Transverse colon (tissue), 3 donors: ENCODE measurements at regions not wholly inside any gene's neighbourhood (a gene's known extent, or its start where the extent isn't known, plus 50 kb on each side); places are given as distances from the start of the nearest gene placed in this dataset.

Experiments used
- EP300 ChIP-seq: sonication (generic); formaldehyde crosslinking; IDR thresholded peaks from one replicate; pipeline ENCODE4 v1.6.1; 2017; ENCODE audit warnings: antibody characterized with exemption, low read depth
- POLR2A ChIP-seq: fragments of 450-650 bp; IDR thresholded peaks from one replicate; pipeline ENCODE4 v1.6.1; 2016; ENCODE audit warnings: antibody characterized with exemption, mild to moderate bottlenecking, moderate library complexity
- TF ChIP-seq, protein P1 (sequence below), 5 experiments: fragments of 200-600 bp in 3 of 5; fragments of 450-650 bp in 2 of 5; sonication (generic) in 3 of 5; IDR thresholded peaks; 1 replicate in 2 of 5; 2 replicates in 3 of 5; pipeline ENCODE4 v1.5.1; 2016 to 2017; ENCODE audit warnings: antibody characterized with exemption in 5 of 5, inconsistent platforms in 3 of 5, mild to moderate bottlenecking in 2 of 5, moderate library complexity in 1 of 5

DNA sequence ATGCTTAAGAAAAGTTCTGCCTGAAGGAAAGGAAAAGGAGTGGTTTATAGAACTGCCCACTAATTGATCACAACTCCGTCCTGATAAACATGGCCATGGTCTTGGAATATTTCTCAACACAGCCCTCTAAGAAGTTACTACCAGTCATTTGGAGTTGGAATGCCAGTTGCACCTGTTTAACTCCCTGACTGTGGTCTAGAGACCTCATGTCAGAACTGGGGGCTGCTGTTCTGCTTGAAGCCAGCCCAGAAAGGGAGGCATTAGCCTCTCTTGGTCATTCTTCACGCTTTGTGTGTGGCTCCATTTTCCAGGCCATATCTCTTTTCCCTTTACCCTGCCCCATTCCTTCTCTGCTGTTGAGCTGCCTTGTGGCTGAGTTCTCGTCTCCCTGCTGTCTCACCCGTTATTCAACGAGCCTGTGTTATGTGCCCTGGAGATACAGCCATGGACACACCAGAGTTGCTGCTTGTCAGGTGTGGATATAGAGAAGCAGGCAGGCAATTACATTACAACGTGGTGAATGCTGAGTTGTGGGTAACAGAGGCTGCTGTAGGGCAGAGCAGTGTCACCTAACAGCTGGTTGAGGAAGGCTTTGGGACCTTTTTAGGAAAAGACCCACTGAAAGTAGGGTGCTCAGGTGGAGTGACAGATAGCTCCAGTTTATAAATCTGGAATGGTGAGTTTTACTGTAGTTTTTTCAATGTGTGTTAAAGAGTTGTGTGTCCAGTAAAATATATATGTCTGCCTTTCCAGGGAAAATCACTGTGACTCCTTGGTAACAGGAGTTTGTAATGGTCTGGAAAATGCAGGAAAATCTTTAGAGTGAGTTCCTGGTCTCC, 137.0 kb upstream of the IPO9 start:
- TF ChIP-seq, protein P1, sequence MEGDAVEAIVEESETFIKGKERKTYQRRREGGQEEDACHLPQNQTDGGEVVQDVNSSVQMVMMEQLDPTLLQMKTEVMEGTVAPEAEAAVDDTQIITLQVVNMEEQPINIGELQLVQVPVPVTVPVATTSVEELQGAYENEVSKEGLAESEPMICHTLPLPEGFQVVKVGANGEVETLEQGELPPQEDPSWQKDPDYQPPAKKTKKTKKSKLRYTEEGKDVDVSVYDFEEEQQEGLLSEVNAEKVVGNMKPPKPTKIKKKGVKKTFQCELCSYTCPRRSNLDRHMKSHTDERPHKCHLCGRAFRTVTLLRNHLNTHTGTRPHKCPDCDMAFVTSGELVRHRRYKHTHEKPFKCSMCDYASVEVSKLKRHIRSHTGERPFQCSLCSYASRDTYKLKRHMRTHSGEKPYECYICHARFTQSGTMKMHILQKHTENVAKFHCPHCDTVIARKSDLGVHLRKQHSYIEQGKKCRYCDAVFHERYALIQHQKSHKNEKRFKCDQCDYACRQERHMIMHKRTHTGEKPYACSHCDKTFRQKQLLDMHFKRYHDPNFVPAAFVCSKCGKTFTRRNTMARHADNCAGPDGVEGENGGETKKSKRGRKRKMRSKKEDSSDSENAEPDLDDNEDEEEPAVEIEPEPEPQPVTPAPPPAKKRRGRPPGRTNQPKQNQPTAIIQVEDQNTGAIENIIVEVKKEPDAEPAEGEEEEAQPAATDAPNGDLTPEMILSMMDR (IDR thresholded peaks at IDR 0.05), result no peak
- TF ChIP-seq EP300, result no peak
- TF ChIP-seq POLR2A, result no peak
